ENCODE measurements at regions not wholly inside any gene's neighbourhood (a gene's known extent, or its start where the extent isn't known, plus 50 kb on each side); places are given as distances from the start of the nearest gene placed in this dataset.

DNA sequence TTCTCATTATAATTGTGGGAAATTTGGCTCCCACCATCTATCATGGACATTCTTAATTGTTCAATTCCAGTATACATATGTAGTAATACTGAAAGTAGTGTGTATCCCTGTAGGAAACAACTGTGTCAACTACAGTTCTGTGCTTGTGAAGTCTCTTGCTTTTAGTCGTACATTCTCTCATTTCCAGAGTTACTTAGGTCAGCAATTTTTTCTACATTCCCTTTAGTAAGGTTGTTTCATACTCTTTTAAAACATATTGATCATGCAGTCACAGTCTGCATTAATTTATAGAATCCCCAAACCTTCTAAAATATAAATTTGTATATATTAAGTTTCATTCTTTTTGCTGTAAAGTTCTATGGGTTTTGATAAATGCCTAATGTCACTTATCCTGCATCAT, 289.2 kb upstream of the PCDH10 start:
- TF ChIP-seq, protein P1, sequence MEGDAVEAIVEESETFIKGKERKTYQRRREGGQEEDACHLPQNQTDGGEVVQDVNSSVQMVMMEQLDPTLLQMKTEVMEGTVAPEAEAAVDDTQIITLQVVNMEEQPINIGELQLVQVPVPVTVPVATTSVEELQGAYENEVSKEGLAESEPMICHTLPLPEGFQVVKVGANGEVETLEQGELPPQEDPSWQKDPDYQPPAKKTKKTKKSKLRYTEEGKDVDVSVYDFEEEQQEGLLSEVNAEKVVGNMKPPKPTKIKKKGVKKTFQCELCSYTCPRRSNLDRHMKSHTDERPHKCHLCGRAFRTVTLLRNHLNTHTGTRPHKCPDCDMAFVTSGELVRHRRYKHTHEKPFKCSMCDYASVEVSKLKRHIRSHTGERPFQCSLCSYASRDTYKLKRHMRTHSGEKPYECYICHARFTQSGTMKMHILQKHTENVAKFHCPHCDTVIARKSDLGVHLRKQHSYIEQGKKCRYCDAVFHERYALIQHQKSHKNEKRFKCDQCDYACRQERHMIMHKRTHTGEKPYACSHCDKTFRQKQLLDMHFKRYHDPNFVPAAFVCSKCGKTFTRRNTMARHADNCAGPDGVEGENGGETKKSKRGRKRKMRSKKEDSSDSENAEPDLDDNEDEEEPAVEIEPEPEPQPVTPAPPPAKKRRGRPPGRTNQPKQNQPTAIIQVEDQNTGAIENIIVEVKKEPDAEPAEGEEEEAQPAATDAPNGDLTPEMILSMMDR (IDR thresholded peaks at IDR 0.05; ENCODE audit: insufficient read depth, low read length): no peak
- TF ChIP-seq REST (IDR thresholded peaks at IDR 0.05; ENCODE audit: insufficient replicate concordance, low read depth) (no peak), POLR2AphosphoS5 (IDR thresholded peaks at IDR 0.05; ENCODE audit: low read depth) (no peak)
